ENCODE measurements at regions not wholly inside any gene's neighbourhood (a gene's known extent, or its start where the extent isn't known, plus 50 kb on each side); places are given as distances from the start of the nearest gene placed in this dataset.

DNA sequence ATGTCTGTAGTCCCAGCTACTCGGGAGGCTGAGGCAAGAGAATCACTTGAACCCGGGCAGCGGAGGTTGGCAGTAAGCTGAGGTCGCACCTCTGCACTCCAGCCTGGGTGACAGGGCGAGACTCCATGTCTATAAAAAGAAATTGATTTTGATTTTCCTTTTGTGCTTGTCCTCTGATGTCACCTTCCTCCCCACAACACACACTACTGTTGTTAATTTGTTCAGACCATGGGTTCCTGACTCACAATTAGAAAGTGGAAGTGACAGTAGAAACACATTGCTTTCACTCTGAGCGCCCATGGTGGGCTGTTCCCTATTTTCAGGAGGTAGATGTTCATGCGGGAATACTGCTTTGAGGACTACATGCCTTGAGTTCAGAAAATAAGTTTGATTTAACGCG lies 165.5 kb upstream of the KCNJ6 start:
- TF ChIP-seq RAD21 (IDR thresholded peaks at IDR 0.05), result no peak
- TF ChIP-seq EGR1 (IDR thresholded peaks at IDR 0.05; ENCODE audit: low read depth in 2 of 2), result no peak
- TF ChIP-seq FOXA1 (IDR thresholded peaks at IDR 0.05), result no peak
- TF ChIP-seq HNF4G (IDR thresholded peaks at IDR 0.05), result no peak
- TF ChIP-seq, protein P1, sequence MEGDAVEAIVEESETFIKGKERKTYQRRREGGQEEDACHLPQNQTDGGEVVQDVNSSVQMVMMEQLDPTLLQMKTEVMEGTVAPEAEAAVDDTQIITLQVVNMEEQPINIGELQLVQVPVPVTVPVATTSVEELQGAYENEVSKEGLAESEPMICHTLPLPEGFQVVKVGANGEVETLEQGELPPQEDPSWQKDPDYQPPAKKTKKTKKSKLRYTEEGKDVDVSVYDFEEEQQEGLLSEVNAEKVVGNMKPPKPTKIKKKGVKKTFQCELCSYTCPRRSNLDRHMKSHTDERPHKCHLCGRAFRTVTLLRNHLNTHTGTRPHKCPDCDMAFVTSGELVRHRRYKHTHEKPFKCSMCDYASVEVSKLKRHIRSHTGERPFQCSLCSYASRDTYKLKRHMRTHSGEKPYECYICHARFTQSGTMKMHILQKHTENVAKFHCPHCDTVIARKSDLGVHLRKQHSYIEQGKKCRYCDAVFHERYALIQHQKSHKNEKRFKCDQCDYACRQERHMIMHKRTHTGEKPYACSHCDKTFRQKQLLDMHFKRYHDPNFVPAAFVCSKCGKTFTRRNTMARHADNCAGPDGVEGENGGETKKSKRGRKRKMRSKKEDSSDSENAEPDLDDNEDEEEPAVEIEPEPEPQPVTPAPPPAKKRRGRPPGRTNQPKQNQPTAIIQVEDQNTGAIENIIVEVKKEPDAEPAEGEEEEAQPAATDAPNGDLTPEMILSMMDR (IDR thresholded peaks at IDR 0.05; ENCODE audit: low read depth, low read length, missing input control), result no peak
- TF ChIP-seq, protein P2, sequence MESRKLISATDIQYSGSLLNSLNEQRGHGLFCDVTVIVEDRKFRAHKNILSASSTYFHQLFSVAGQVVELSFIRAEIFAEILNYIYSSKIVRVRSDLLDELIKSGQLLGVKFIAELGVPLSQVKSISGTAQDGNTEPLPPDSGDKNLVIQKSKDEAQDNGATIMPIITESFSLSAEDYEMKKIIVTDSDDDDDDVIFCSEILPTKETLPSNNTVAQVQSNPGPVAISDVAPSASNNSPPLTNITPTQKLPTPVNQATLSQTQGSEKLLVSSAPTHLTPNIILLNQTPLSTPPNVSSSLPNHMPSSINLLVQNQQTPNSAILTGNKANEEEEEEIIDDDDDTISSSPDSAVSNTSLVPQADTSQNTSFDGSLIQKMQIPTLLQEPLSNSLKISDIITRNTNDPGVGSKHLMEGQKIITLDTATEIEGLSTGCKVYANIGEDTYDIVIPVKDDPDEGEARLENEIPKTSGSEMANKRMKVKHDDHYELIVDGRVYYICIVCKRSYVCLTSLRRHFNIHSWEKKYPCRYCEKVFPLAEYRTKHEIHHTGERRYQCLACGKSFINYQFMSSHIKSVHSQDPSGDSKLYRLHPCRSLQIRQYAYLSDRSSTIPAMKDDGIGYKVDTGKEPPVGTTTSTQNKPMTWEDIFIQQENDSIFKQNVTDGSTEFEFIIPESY (IDR thresholded peaks at IDR 0.05), result no peak
- no peak for TF ChIP-seq JUND (IDR thresholded peaks at IDR 0.05)
- TF ChIP-seq RXRA (IDR thresholded peaks at IDR 0.05), result no peak
- TF ChIP-seq ATF3 (IDR thresholded peaks at IDR 0.05), result no peak
- TF ChIP-seq GABPA (IDR thresholded peaks at IDR 0.05 in 1 of 2, conservative IDR thresholded peaks at IDR 0.05 in 1 of 2), result no peak
- TF ChIP-seq YY1 (IDR thresholded peaks at IDR 0.05), result no peak
- no peak for TF ChIP-seq FOXA2 (IDR thresholded peaks at IDR 0.05)
- no peak for TF ChIP-seq TAF1 (conservative IDR thresholded peaks at IDR 0.05)
- TF ChIP-seq HNF4A (conservative IDR thresholded peaks at IDR 0.05), result no peak
- no peak for TF ChIP-seq MAX (IDR thresholded peaks at IDR 0.05)
- TF ChIP-seq SP1 (IDR thresholded peaks at IDR 0.05), result no peak
- H3K27ac ChIP-seq (ENCODE audit: low read depth in 1 of 2, low read length in 2 of 2), result no peak overlapping the region
- WGBS, result 89% methylated on average over 9 of the region's 9 CpGs

GRCh38 chr21:38082936-38083485 lies 166.8 kb upstream of the KCNJ6 start:
- Histone ChIP-seq H3K27ac (ENCODE audit: low read depth in 1 of 2, low read length in 2 of 2) (no peak overlapping the region), H3K36me3 (ENCODE audit: control insufficient read depth in 4 of 4, insufficient read depth in 3 of 4, low read depth in 1 of 4, low read length in 3 of 4) (no peaks in the 10 kb centered on the region), H3K9me3 (ENCODE audit: control insufficient read depth in 4 of 4, low read length in 3 of 4) (no peaks in the 10 kb centered on the region), H3K4me1 (ENCODE audit: control insufficient read depth in 4 of 4, insufficient read depth in 4 of 4, low read length in 3 of 4) (no peaks in the 10 kb centered on the region), H3K9ac (ENCODE audit: low read depth in 1 of 2, low read length in 2 of 2) (no peak overlapping the region), H3K27me3 (ENCODE audit: control insufficient read depth in 4 of 4, insufficient read depth in 4 of 4, low read length in 3 of 4) (peaks cover 0 to 4% (median 1%) of the 10 kb centered on the region in 4 donors), H3K4me3 (ENCODE audit: low read depth in 1 of 3, low read length in 3 of 3) (no peak overlapping the region)
- no peak for DNase-seq (ENCODE audit: low spot score)
- no peak for TF ChIP-seq RAD21 (IDR thresholded peaks at IDR 0.05)
- TF ChIP-seq HNF4A (conservative IDR thresholded peaks at IDR 0.05), result no peak
- no peak for TF ChIP-seq JUND (IDR thresholded peaks at IDR 0.05)
- no peak for TF ChIP-seq REST (IDR thresholded peaks at IDR 0.05)
- no peak for TF ChIP-seq ATF3 (IDR thresholded peaks at IDR 0.05)
- TF ChIP-seq FOXA1 (IDR thresholded peaks at IDR 0.05), result no peak
- TF ChIP-seq, protein P2 (IDR thresholded peaks at IDR 0.05), result no peak
- TF ChIP-seq YY1 (IDR thresholded peaks at IDR 0.05), result no peak
- TF ChIP-seq, protein P1 (IDR thresholded peaks at IDR 0.05; ENCODE audit: low read depth, low read length, missing input control), result no peak
- no peak for TF ChIP-seq MAX (IDR thresholded peaks at IDR 0.05)
- no peak for TF ChIP-seq EGR1 (IDR thresholded peaks at IDR 0.05; ENCODE audit: low read depth in 2 of 2)
- TF ChIP-seq GABPA (IDR thresholded peaks at IDR 0.05 in 1 of 2, conservative IDR thresholded peaks at IDR 0.05 in 1 of 2), result no peak
- no peak for TF ChIP-seq FOXA2 (IDR thresholded peaks at IDR 0.05)
- WGBS, result 70% methylated on average over 4 of the region's 4 CpGs

More for the DNA sequence above, 165.5 kb upstream of the KCNJ6 start:
- Histone ChIP-seq H3K4me1 (ENCODE audit: control insufficient read depth in 4 of 4, insufficient read depth in 4 of 4, low read length in 3 of 4) (no peaks in the 10 kb centered on the region), H3K36me3 (ENCODE audit: control insufficient read depth in 4 of 4, insufficient read depth in 3 of 4, low read depth in 1 of 4, low read length in 3 of 4) (no peaks in the 10 kb centered on the region), H3K27me3 (ENCODE audit: control insufficient read depth in 4 of 4, insufficient read depth in 4 of 4, low read length in 3 of 4) (peaks cover 0 to 4% (median 1%) of the 10 kb centered on the region in 4 donors), H3K9ac (ENCODE audit: low read depth in 1 of 2, low read length in 2 of 2) (no peak overlapping the region), H3K9me3 (ENCODE audit: control insufficient read depth in 4 of 4, low read length in 3 of 4) (no peaks in the 10 kb centered on the region), H3K4me3 (ENCODE audit: low read depth in 1 of 3, low read length in 3 of 3) (no peak overlapping the region)
- no peak for DNase-seq (ENCODE audit: low spot score)
